GM19438 (cell line): ENCODE measurements at regions not wholly inside any gene's neighbourhood (a gene's known extent, or its start where the extent isn't known, plus 50 kb on each side); places are given as distances from the start of the nearest gene placed in this dataset.

Experiments used
- ATAC-seq: cut with Tn5 transposase; IDR thresholded peaks from one replicate; pipeline ENCODE4 v1.9.1; 2021; ENCODE audit warnings: low read depth; ENCODE audit not compliant: unreplicated experiment

GRCh38 chr1:116261227-116261626 is 111.8 kb upstream of the ATP1A1 start:
- no peak for ATAC-seq

GRCh38 chr1:116262207-116262994 is 110.6 kb upstream of the ATP1A1 start:
- no peak for ATAC-seq

- ATAC-seq = no peak
Observed at GRCh38 chr1:116262995-116263385, 110.1 kb upstream of the ATP1A1 start.

GRCh38 chr1:116265931-116266863 is 106.8 kb upstream of the ATP1A1 start:
- ATAC-seq = no peak

- no peak for ATAC-seq
Observed at GRCh38 chr1:116266864-116267212, 106.2 kb upstream of the ATP1A1 start.

GRCh38 chr1:116268211-116268610 is 104.8 kb upstream of the ATP1A1 start:
- no peak for ATAC-seq

- no peak for ATAC-seq
Observed at GRCh38 chr1:116270316-116271057, 102.6 kb upstream of the ATP1A1 start.

- ATAC-seq = no peak
Observed at GRCh38 chr1:116273042-116273783, 99.8 kb upstream of the ATP1A1 start.

- ATAC-seq = no peak
Observed at GRCh38 chr1:116276532-116276931, 96.5 kb upstream of the ATP1A1 start.

GRCh38 chr1:116277840-116278540 is 95.1 kb upstream of the ATP1A1 start:
- ATAC-seq = no peak

- no peak for ATAC-seq
Observed at GRCh38 chr1:116278541-116278866, 94.5 kb upstream of the ATP1A1 start.

GRCh38 chr1:116279715-116280114 is 93.3 kb upstream of the ATP1A1 start:
- ATAC-seq = no peak

GRCh38 chr1:116284819-116285390 is 88.1 kb upstream of the ATP1A1 start:
- no peak for ATAC-seq

- ATAC-seq = no peak
Observed at GRCh38 chr1:116286541-116286971, 86.5 kb upstream of the ATP1A1 start.

GRCh38 chr1:116287341-116288200 is 85.5 kb upstream of the ATP1A1 start:
- no peak for ATAC-seq

- peak; percentile 81 for ATAC-seq
Observed at GRCh38 chr1:116288201-116288598, 84.8 kb upstream of the ATP1A1 start.

- ATAC-seq = no peak
Observed at GRCh38 chr1:116289193-116289592, 83.9 kb upstream of the ATP1A1 start.

- ATAC-seq = no peak
Observed at GRCh38 chr1:116290085-116290705, 82.8 kb upstream of the ATP1A1 start.
